22Rv1 (cell line): ENCODE measurements at regions not wholly inside any gene's neighbourhood (a gene's known extent, or its start where the extent isn't known, plus 50 kb on each side); places are given as distances from the start of the nearest gene placed in this dataset.

Source experiments
- H3K27ac ChIP-seq: fragments of 450-650 bp; 2 replicates; pipeline ENCODE4 v1.5.1; 2017
- ZFX ChIP-seq: fragments of 450-650 bp; IDR thresholded peaks from 2 replicates; pipeline ENCODE4 v1.6.1; 2017; ENCODE audit warnings: antibody characterized with exemption, borderline replicate concordance
- TF ChIP-seq, protein P1 (sequence below): fragments of 450-650 bp; IDR thresholded peaks from 2 replicates; pipeline ENCODE4 v1.5.1; 2017; ENCODE audit warnings: mild to moderate bottlenecking

DNA sequence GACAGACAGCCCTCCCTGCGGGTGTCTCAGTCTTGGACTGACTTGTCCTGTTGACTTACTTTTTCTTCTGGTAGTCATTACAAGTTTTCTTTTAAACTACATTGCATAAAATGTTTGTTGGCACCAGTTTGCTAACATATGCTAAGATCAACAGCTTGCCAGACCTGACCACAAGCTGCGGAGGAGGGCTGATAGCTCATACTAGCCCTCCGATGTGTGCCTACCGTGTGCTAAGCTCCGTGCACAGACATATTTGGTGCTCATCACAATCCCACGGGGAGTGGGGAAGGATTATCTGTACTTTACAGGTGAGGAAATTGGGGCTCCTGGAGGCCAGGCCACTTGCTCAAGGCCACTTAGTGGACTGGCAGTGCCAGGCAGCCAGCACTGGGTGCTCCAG, 72.8 kb upstream of the YPEL5 start:
- TF ChIP-seq, protein P1, sequence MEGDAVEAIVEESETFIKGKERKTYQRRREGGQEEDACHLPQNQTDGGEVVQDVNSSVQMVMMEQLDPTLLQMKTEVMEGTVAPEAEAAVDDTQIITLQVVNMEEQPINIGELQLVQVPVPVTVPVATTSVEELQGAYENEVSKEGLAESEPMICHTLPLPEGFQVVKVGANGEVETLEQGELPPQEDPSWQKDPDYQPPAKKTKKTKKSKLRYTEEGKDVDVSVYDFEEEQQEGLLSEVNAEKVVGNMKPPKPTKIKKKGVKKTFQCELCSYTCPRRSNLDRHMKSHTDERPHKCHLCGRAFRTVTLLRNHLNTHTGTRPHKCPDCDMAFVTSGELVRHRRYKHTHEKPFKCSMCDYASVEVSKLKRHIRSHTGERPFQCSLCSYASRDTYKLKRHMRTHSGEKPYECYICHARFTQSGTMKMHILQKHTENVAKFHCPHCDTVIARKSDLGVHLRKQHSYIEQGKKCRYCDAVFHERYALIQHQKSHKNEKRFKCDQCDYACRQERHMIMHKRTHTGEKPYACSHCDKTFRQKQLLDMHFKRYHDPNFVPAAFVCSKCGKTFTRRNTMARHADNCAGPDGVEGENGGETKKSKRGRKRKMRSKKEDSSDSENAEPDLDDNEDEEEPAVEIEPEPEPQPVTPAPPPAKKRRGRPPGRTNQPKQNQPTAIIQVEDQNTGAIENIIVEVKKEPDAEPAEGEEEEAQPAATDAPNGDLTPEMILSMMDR: no peak
- no peak for TF ChIP-seq ZFX
- no peak overlapping the region for H3K27ac ChIP-seq

DNA sequence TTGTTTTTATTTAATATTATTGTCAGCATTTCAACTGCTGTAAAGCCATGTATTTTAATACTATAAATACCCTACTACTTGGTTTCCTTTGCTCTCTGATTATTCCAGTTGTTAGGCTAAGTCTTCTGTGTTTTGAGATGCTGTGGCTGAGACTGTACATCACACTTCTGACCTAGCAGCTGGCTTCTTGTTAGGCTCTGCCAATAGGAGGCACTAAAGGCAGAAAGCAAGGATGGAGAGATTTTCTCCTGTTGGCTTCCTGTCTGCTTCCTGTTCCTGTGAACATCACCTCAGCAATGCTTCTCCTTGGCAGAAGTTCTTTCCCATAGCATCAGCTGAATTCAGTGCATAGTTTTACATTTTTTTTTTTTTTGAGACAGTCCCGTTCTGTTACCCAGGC, 68.3 kb upstream of the YPEL5 start:
- H3K27ac ChIP-seq: no peak overlapping the region
- TF ChIP-seq ZFX: no peak
- TF ChIP-seq, protein P1: no peak

DNA sequence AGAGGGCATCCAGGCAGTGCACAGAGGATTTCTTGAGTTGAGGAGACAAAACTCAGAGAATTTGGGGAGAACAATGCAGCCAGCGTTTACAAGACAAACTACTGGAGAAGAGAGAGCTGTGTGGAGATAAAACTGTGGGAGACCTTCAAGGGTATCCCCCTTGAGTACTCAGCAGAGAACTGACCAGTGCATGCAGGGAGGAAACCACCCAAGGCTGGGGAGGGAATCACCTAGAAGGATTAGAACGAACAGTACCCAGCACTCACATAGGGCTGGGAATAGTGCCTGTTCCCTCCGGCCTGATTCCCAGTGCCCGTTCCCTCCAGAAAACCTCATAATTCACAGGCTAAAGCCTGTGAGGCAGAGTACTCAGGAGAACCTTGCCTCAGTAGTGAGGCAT, 61.9 kb upstream of the YPEL5 start:
- TF ChIP-seq, protein P1: no peak
- TF ChIP-seq ZFX: no peak
- H3K27ac ChIP-seq: no peak overlapping the region

DNA sequence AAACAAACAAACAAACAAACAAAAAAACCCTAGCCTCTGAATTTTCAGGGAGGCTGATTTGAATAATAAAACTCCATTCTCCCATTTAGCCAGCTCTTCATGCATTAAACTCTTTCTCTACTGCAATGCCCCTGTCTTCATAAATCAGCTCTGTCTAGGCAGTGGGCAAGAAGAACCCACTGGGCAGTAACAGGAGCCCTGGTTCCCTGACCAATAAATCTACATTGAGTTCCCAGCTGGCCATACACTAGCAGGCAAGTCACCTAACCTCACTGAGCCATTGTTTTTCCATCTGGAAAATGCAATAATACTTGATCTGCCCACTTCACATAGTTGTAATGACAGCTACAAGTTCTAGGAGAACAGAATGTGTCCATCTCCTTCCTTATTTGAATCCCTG, 57.6 kb upstream of the YPEL5 start:
- no peak for TF ChIP-seq ZFX
- TF ChIP-seq, protein P1: no peak
- H3K27ac ChIP-seq: no peak overlapping the region

DNA sequence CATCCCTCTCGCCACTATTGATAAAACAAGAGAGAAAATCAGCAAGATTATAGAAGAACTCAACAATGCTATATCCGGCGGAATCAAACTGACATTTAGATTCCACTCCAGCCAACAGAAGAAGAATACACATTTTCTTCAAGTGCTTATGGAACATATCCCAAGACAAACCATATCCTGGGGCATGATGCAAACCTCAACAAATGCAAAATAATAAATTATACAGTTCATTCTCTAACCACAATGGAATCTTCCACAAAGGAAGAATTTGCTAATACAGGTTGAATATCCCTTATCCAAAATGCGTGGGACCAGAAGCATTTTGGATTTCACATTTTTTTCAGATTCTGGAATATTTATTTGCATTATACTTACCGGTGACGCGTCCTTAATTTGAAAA, 51.4 kb upstream of the YPEL5 start:
- no peak for TF ChIP-seq ZFX
- TF ChIP-seq, protein P1: no peak
- no peak overlapping the region for H3K27ac ChIP-seq

DNA sequence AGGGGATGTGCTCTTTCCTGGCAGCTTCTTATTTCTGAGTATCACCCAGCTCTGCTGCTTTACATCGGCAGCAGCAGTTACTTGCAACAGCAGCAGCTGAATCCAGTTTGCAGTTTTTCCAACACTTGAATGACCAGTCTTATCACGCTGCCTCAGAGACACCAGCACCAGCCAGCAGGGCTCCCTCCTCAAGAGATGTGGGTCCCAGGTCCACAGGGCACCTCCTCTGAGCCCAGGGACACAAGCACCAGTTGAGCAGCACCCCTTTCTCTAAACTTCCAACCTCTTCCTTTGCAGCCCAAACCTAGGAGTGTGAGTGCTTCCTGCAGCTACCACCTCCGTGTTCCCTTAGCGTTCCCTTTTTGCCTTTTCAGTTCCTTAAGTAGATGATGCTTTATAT, 50.4 kb upstream of the YPEL5 start:
- no peak overlapping the region for H3K27ac ChIP-seq
- no peak for TF ChIP-seq ZFX
- TF ChIP-seq, protein P1: no peak
